RCC 7860 (cell line): ENCODE measurements at regions not wholly inside any gene's neighbourhood (a gene's known extent, or its start where the extent isn't known, plus 50 kb on each side); places are given as distances from the start of the nearest gene placed in this dataset.
"Not testable (repeated sequence)": the region's sequence is repeated elsewhere in the genome, so short reads cannot be mapped to it uniquely, and the experiment has no call there.

ENCODE experiments used
- DNase-seq: peaks from one replicate; pipeline ENCODE4 v3.0.0-alpha.2; 2015; ENCODE audit warnings: low spot score
- FAIRE-seq: peaks from 2 replicates; lab custom pipeline; 2012; peaks lifted over from hg19 to GRCh38; lab: Jason Lieb, UNC

GRCh38 chr9:74366111-74366510 is 131.0 kb upstream of the RORB start:
- DNase-seq (no peak), FAIRE-seq (no peak)

- DNase-seq = no peak
- FAIRE-seq = no peak
These were observed 127.3 kb upstream of the RORB start for GRCh38 chr9:74369844-74370243.

GRCh38 chr9:74373348-74373747 is 123.8 kb upstream of the RORB start:
- no peak for DNase-seq
- FAIRE-seq = no peak

- FAIRE-seq (no peak), DNase-seq (peak; percentile 37)
These were observed 117.4 kb upstream of the RORB start for GRCh38 chr9:74379718-74380117.

- FAIRE-seq (no peak), DNase-seq (no peak)
These were observed 105.3 kb upstream of the RORB start for GRCh38 chr9:74391816-74392215.

GRCh38 chr9:74403581-74403980 is 93.6 kb upstream of the RORB start:
- no peak for FAIRE-seq
- DNase-seq = no peak

GRCh38 chr9:74404620-74405019 is 92.5 kb upstream of the RORB start:
- FAIRE-seq = no peak
- DNase-seq = no peak

- no peak for FAIRE-seq
- DNase-seq = no peak
These were observed 90.0 kb upstream of the RORB start for GRCh38 chr9:74407166-74407565.

GRCh38 chr9:74412236-74412979 is 84.7 kb upstream of the RORB start:
- DNase-seq = no peak
- FAIRE-seq = no peak

- FAIRE-seq (no peak), DNase-seq (no peak)
These were observed 83.3 kb upstream of the RORB start for GRCh38 chr9:74413876-74414275.

GRCh38 chr9:74414325-74414724 is 82.8 kb upstream of the RORB start:
- no peak for DNase-seq
- no peak for FAIRE-seq

- FAIRE-seq (no peak), DNase-seq (no peak)
These were observed 81.1 kb upstream of the RORB start for GRCh38 chr9:74415995-74416394.

- not testable (repeated sequence) for DNase-seq, FAIRE-seq
These were observed 72.6 kb upstream of the RORB start for GRCh38 chr9:74424488-74424887.

GRCh38 chr9:74431467-74431866 is 65.7 kb upstream of the RORB start:
- no peak for FAIRE-seq
- no peak for DNase-seq

- DNase-seq = no peak
- no peak for FAIRE-seq
These were observed 53.9 kb upstream of the RORB start for GRCh38 chr9:74443036-74443750.

- DNase-seq = no peak
- FAIRE-seq = no peak
These were observed 52.8 kb upstream of the RORB start for GRCh38 chr9:74444369-74444768.
